CD8-positive, alpha-beta memory T cell (primary cell): ENCODE measurements at regions not wholly inside any gene's neighbourhood (a gene's known extent, or its start where the extent isn't known, plus 50 kb on each side); places are given as distances from the start of the nearest gene placed in this dataset.

Experiments
- CTCF ChIA-PET: fragments of 350-600 bp; sonication (Branson Sonifier 250); formaldehyde crosslinking; loops from one replicate; lab custom pipeline; 2021; ENCODE audit warnings: antibody characterized with exemption; lab: Charles Lee
- POLR2A ChIA-PET: fragments of 350-600 bp; sonication (Branson Sonifier 250); formaldehyde crosslinking; loops from one replicate; lab custom pipeline; 2021; ENCODE audit warnings: antibody characterized with exemption; lab: Charles Lee
- DNase-seq, 5 donors: peaks; one replicate each; pipeline versions ENCODE4 v3.0.0 to v3.0.0-alpha.2; 2020 to 2022; ENCODE audit warnings: mixed read lengths in 1 of 5
- H3K27ac ChIP-seq: one replicate; pipeline ENCODE4 v1.7.0; 2013; ENCODE audit warnings: low read depth, mild to moderate bottlenecking, low read length, moderate library complexity
- H3K27me3 ChIP-seq: 2 replicates; pipeline ENCODE4 v1.7.0; 2013; ENCODE audit warnings: low read length, mild to moderate bottlenecking; ENCODE audit not compliant: insufficient read depth, poor library complexity, severe bottlenecking
- H3K36me3 ChIP-seq: 2 replicates; pipeline ENCODE4 v1.7.0; 2013; ENCODE audit warnings: mild to moderate bottlenecking, low read length, moderate library complexity; ENCODE audit not compliant: insufficient read depth
- H3K4me1 ChIP-seq: 2 replicates; pipeline ENCODE4 v1.7.0; 2013; ENCODE audit warnings: mild to moderate bottlenecking, low read length, moderate library complexity; ENCODE audit not compliant: insufficient read depth
- H3K4me3 ChIP-seq: 2 replicates; pipeline ENCODE4 v1.7.0; 2013; ENCODE audit warnings: mild to moderate bottlenecking, low read length
- H3K9me3 ChIP-seq: 2 replicates; pipeline ENCODE4 v1.7.0; 2013; ENCODE audit warnings: mild to moderate bottlenecking, low read length
- H3K27ac Mint-ChIP-seq, 8 donors: one replicate each; pipeline ENCODE4 v1.8.0; 2020 to 2021; ENCODE audit warnings: mixed read lengths in 8 of 8, mild to moderate bottlenecking in 6 of 8, inconsistent platforms in 3 of 8, moderate library complexity in 3 of 8
- H3K27me3 Mint-ChIP-seq, 2 donors: one replicate each; pipeline ENCODE4 v1.8.0; 2020 to 2021; ENCODE audit warnings: mixed read lengths in 2 of 2, mild to moderate bottlenecking in 1 of 2, moderate library complexity in 1 of 2
- H3K36me3 Mint-ChIP-seq, 3 donors: one replicate each; pipeline ENCODE4 v1.8.0; 2020 to 2021; ENCODE audit warnings: mixed read lengths in 3 of 3, inconsistent platforms in 1 of 3, mild to moderate bottlenecking in 1 of 3
- H3K4me1 Mint-ChIP-seq, 3 donors: one replicate each; pipeline ENCODE4 v1.8.0; 2020 to 2021; ENCODE audit warnings: mixed read lengths in 3 of 3, inconsistent platforms in 1 of 3, mild to moderate bottlenecking in 1 of 3
- H3K4me3 Mint-ChIP-seq, 7 donors: one replicate each; pipeline ENCODE4 v1.8.0; 2020 to 2021; ENCODE audit warnings: mixed read lengths in 7 of 7, mild to moderate bottlenecking in 6 of 7, moderate library complexity in 4 of 7, inconsistent platforms in 2 of 7
- H3K9me3 Mint-ChIP-seq, 5 donors: one replicate each; pipeline ENCODE4 v1.8.0; 2020 to 2022; ENCODE audit warnings: mixed read lengths in 5 of 5, mild to moderate bottlenecking in 3 of 5, moderate library complexity in 2 of 5, inconsistent platforms in 1 of 5

- no peak overlapping the region for H3K27ac ChIP-seq
- no peaks in the 10 kb centered on the region for H3K27me3 ChIP-seq
- Mint-ChIP-seq H3K36me3 (peaks cover 0 to 2% (median 0%) of the 10 kb centered on the region in 3 donors), H3K27me3 (no peaks in the 10 kb centered on the region), H3K27ac (no peak overlapping the region), H3K9me3 (peaks cover 0 to 10% (median 0%) of the 10 kb centered on the region in 5 donors), H3K4me1 (no peaks in the 10 kb centered on the region), H3K4me3 (no peak overlapping the region)
- no peak for DNase-seq
- no peaks in the 10 kb centered on the region for H3K9me3 ChIP-seq
- ChIA-PET CTCF (interaction anchor here (1.8 kb wide), 1 partner anchor 15 kb away, joined by 4 read pairs; no protein-coding TSS in a partner anchor), POLR2A (no interaction called here)
- no peaks in the 10 kb centered on the region for H3K4me1 ChIP-seq
- H3K4me3 ChIP-seq, result no peak overlapping the region
- H3K36me3 ChIP-seq, result no peaks in the 10 kb centered on the region
Observed at GRCh38 chr1:209153411-209153810, 430.1 kb upstream of the CAMK1G start.

DNA sequence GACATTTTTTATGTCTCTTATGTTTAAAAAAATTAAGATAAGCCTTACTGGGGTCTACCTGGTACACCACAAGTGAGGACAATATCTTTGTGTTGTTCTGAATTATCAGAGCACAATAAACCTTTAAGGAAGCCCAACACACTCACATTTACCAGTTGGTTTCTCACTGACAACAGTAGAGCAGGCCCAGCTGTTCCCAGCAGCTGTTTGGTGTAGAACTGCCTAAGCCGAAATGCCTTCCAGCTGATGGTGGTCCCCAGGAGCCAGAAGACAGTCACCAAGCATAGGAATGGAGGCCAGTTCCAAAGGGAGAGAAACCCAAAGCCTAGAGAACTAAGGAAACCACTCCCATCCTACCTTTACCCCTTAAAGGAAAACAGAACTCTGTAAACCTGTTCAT is 428.6 kb upstream of the CAMK1G start:
- POLR2A ChIA-PET, result no interaction called here
- no peaks in the 10 kb centered on the region for H3K27me3 ChIP-seq
- Mint-ChIP-seq H3K27ac (no peak overlapping the region), H3K9me3 (peaks cover 0 to 10% (median 0%) of the 10 kb centered on the region in 5 donors), H3K27me3 (no peaks in the 10 kb centered on the region), H3K36me3 (peaks cover 0 to 2% (median 0%) of the 10 kb centered on the region in 3 donors), H3K4me3 (no peak overlapping the region), H3K4me1 (no peaks in the 10 kb centered on the region)
- H3K36me3 ChIP-seq, result no peaks in the 10 kb centered on the region
- no peak for DNase-seq
- CTCF ChIA-PET, result no interaction called here
- H3K27ac ChIP-seq, result no peak overlapping the region
- H3K4me1 ChIP-seq, result no peaks in the 10 kb centered on the region
- no peaks in the 10 kb centered on the region for H3K9me3 ChIP-seq
- H3K4me3 ChIP-seq, result no peak overlapping the region

GRCh38 chr1:209155546-209155945 is 428.0 kb upstream of the CAMK1G start:
- peaks cover 0 to 2% (median 0%) of the 10 kb centered on the region in 3 donors for H3K36me3 Mint-ChIP-seq
- Histone ChIP-seq H3K36me3 (no peaks in the 10 kb centered on the region), H3K27me3 (no peaks in the 10 kb centered on the region), H3K4me3 (no peak overlapping the region), H3K27ac (no peak overlapping the region), H3K4me1 (no peaks in the 10 kb centered on the region), H3K9me3 (no peaks in the 10 kb centered on the region)
- no peaks in the 10 kb centered on the region for H3K4me1 Mint-ChIP-seq
- peaks cover 0 to 10% (median 0%) of the 10 kb centered on the region in 5 donors for H3K9me3 Mint-ChIP-seq
- H3K4me3 Mint-ChIP-seq, result no peak overlapping the region
- DNase-seq, result no peak
- CTCF ChIA-PET, result no interaction called here
- POLR2A ChIA-PET, result no interaction called here
- no peak overlapping the region for H3K27ac Mint-ChIP-seq
- no peaks in the 10 kb centered on the region for H3K27me3 Mint-ChIP-seq

GRCh38 chr1:209156991-209157390 is 426.5 kb upstream of the CAMK1G start:
- no peaks in the 10 kb centered on the region for H3K36me3 ChIP-seq
- no peak for DNase-seq
- H3K27me3 Mint-ChIP-seq, result no peaks in the 10 kb centered on the region
- no peaks in the 10 kb centered on the region for H3K4me1 ChIP-seq
- no peak overlapping the region for H3K27ac Mint-ChIP-seq
- H3K4me1 Mint-ChIP-seq, result no peaks in the 10 kb centered on the region
- no peaks in the 10 kb centered on the region for H3K27me3 ChIP-seq
- no peak overlapping the region for H3K4me3 Mint-ChIP-seq
- H3K9me3 Mint-ChIP-seq, result peaks cover 0 to 4% (median 0%) of the 10 kb centered on the region in 5 donors
- no peak overlapping the region for H3K4me3 ChIP-seq
- peaks cover 0 to 2% (median 0%) of the 10 kb centered on the region in 3 donors for H3K36me3 Mint-ChIP-seq
- POLR2A ChIA-PET, result no interaction called here
- H3K9me3 ChIP-seq, result no peaks in the 10 kb centered on the region
- CTCF ChIA-PET, result no interaction called here
- no peak overlapping the region for H3K27ac ChIP-seq

- Histone ChIP-seq H3K27ac (no peak overlapping the region), H3K36me3 (no peaks in the 10 kb centered on the region), H3K4me3 (no peak overlapping the region), H3K9me3 (no peaks in the 10 kb centered on the region), H3K27me3 (no peaks in the 10 kb centered on the region), H3K4me1 (no peaks in the 10 kb centered on the region)
- H3K9me3 Mint-ChIP-seq, result peaks cover 0 to 3% (median 0%) of the 10 kb centered on the region in 5 donors
- no peaks in the 10 kb centered on the region for H3K4me1 Mint-ChIP-seq
- H3K4me3 Mint-ChIP-seq, result no peak overlapping the region
- no peak for DNase-seq
- no peak overlapping the region for H3K27ac Mint-ChIP-seq
- H3K27me3 Mint-ChIP-seq, result peaks cover 0 to 4% of the 10 kb centered on the region in 2 donors
- POLR2A ChIA-PET, result no interaction called here
- CTCF ChIA-PET, result no interaction called here
- H3K36me3 Mint-ChIP-seq, result peaks cover 0 to 2% (median 0%) of the 10 kb centered on the region in 3 donors
Observed at GRCh38 chr1:209157546-209158249, 425.8 kb upstream of the CAMK1G start.

DNA sequence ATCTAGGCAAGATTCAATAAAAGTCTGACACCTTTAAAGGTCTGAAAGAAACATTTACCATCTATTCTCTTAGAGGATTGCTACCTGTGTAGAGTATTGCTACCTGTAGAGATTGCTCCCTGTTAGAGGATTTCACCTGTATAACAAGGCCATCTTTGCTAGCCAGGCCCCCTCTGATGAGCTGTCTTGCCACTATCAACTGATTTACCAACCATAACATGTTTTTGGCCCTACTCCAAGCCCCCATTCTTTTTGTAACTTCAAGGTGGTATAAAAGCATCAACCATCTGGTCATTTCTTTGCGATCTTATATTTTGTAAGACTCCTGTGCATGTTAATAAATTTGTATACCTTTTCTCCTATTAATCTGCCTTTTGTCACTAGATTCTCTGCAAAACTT is 424.7 kb upstream of the CAMK1G start:
- no peaks in the 10 kb centered on the region for H3K9me3 ChIP-seq
- H3K4me1 ChIP-seq, result no peaks in the 10 kb centered on the region
- Mint-ChIP-seq H3K27me3 (peaks cover 0 to 6% of the 10 kb centered on the region in 2 donors), H3K4me3 (no peak overlapping the region), H3K27ac (no peak overlapping the region), H3K36me3 (peaks cover 0 to 2% (median 0%) of the 10 kb centered on the region in 3 donors), H3K4me1 (no peaks in the 10 kb centered on the region), H3K9me3 (peaks cover 0 to 3% (median 0%) of the 10 kb centered on the region in 5 donors)
- ChIA-PET POLR2A (no interaction called here), CTCF (no interaction called here)
- no peak overlapping the region for H3K4me3 ChIP-seq
- H3K27ac ChIP-seq, result no peak overlapping the region
- DNase-seq, result no peak
- H3K36me3 ChIP-seq, result no peaks in the 10 kb centered on the region
- H3K27me3 ChIP-seq, result no peaks in the 10 kb centered on the region

DNA sequence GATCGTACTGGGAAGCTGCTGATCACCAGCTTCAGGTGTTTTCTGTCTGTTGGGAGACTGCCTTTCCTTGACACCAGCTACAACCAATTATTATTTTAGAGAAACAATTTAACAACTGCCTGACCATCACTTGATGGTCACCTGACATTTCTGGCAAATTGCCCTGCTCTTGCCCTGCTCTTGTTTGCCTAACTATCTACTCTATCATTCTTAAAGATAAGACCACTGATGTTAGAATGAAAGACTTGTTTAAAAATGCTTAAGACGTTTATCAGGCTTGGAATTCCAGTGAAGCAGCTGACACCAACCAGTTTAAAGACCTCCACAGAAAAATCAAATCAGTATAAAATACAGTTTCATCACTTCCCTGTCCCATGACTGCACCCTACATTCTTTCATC is 423.3 kb upstream of the CAMK1G start:
- Mint-ChIP-seq H3K9me3 (peaks cover 0 to 3% (median 0%) of the 10 kb centered on the region in 5 donors), H3K27ac (no peak overlapping the region), H3K4me3 (no peak overlapping the region), H3K27me3 (peaks cover 0 to 9% of the 10 kb centered on the region in 2 donors), H3K4me1 (no peaks in the 10 kb centered on the region), H3K36me3 (peaks cover 0 to 2% (median 0%) of the 10 kb centered on the region in 3 donors)
- CTCF ChIA-PET, result no interaction called here
- Histone ChIP-seq H3K4me3 (no peak overlapping the region), H3K36me3 (no peaks in the 10 kb centered on the region), H3K9me3 (no peaks in the 10 kb centered on the region), H3K27me3 (no peaks in the 10 kb centered on the region), H3K4me1 (no peaks in the 10 kb centered on the region), H3K27ac (no peak overlapping the region)
- no peak for DNase-seq
- POLR2A ChIA-PET, result no interaction called here

DNA sequence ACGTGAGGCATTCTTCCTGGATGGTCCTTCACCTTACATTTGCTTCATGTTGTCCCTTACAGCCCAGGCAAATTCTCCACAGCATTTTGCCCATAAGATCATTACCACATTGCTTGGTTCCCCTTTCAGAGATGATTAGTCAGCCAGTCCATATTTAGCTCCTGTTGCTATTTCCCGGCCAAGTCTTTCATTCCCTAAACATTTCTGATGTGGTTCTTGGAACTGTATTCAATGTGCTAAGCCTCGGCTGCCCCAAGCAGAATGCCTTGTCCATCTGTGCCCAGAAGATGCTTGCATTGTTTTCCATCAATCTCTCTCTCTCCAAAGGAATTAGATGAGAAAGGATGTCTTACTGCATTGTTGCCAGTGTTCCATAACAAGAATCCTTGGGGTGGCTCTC is 420.9 kb upstream of the CAMK1G start:
- DNase-seq, result no peak
- no peaks in the 10 kb centered on the region for H3K4me1 Mint-ChIP-seq
- Histone ChIP-seq H3K36me3 (no peaks in the 10 kb centered on the region), H3K27ac (no peak overlapping the region), H3K4me3 (no peak overlapping the region), H3K4me1 (no peaks in the 10 kb centered on the region), H3K9me3 (no peaks in the 10 kb centered on the region), H3K27me3 (no peaks in the 10 kb centered on the region)
- ChIA-PET CTCF (no interaction called here), POLR2A (no interaction called here)
- H3K4me3 Mint-ChIP-seq, result no peak overlapping the region
- H3K27ac Mint-ChIP-seq, result no peak overlapping the region
- H3K36me3 Mint-ChIP-seq, result peaks cover 0 to 1% (median 0%) of the 10 kb centered on the region in 3 donors
- peaks cover 0 to 3% (median 0%) of the 10 kb centered on the region in 5 donors for H3K9me3 Mint-ChIP-seq
- peaks cover 0 to 9% of the 10 kb centered on the region in 2 donors for H3K27me3 Mint-ChIP-seq
